ENCODE measurements at regions not wholly inside any gene's neighbourhood (a gene's known extent, or its start where the extent isn't known, plus 50 kb on each side); places are given as distances from the start of the nearest gene placed in this dataset.

DNA sequence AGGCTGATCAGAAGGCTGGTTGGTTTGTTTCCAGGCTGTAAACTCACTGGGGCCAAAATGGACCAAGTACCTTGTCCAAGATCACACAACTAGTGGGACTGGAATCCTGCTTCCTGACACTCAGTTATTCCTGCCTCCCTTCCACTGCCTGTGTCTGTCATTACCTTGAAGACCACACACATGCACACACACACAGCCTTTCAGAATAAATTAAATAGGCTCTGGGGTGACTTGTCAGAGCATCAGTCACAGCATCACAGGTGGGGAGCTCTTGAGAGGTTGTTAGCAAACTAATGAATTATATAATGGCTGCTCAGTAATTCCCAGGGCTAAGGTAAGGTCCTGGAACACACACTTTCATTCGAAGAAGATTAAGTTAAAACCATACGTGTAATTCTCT, 231.8 kb downstream of the UACA start:
- H3K9me3 ChIP-seq (ENCODE audit: insufficient read depth, low read depth, low read length), result no peaks in the 10 kb centered on the region
- H3K9ac ChIP-seq (ENCODE audit: low read depth, low read length), result no peak overlapping the region
- no peak overlapping the region for H3K4me3 ChIP-seq (ENCODE audit: low read length)
- 0 out of 2 replicates have a peak, but pooled peaks cover 4% of the 10 kb centered on the region for H3K27me3 ChIP-seq (ENCODE audit: insufficient read depth, low read length)
- no peak overlapping the region for H3K27ac ChIP-seq (ENCODE audit: low read depth, low read length)
- WGBS, result 91% methylated on average over 2 of the region's 2 CpGs
- H3K4me1 ChIP-seq (ENCODE audit: insufficient read depth, low read length), result peaks cover 5% of the 10 kb centered on the region; the same call in 1 of the 2 replicates
- no peaks in the 10 kb centered on the region for H3K36me3 ChIP-seq (ENCODE audit: insufficient read depth, low read length)

DNA sequence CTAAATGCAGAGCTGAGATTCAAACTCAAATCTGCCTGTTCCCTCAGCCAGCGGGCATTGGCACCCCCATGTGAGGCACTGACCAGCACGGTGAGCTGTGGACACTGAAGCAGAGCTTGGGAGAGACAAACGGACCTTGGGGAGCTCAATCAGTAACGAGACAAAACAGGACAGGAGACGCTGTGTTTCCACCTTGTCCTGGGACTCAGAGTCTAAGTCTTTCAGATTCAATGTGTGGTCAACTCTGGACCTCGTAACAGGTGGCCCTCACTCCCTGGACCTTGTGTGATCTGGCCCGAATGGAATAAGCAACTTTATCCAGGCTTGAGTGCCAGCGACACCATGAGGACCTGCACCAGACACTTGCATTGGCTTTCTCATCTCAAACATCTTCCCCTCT, 232.5 kb downstream of the UACA start:
- whole genome bisulfite sequencing, result 89% methylated on average over 8 of the region's 8 CpGs
- Histone ChIP-seq H3K4me3 (ENCODE audit: low read length) (no peak overlapping the region), H3K27me3 (ENCODE audit: insufficient read depth, low read length) (0 out of 2 replicates have a peak, but pooled peaks cover 4% of the 10 kb centered on the region), H3K9ac (ENCODE audit: low read depth, low read length) (no peak overlapping the region), H3K9me3 (ENCODE audit: insufficient read depth, low read depth, low read length) (no peaks in the 10 kb centered on the region), H3K36me3 (ENCODE audit: insufficient read depth, low read length) (no peaks in the 10 kb centered on the region), H3K4me1 (ENCODE audit: insufficient read depth, low read length) (peaks cover 8% of the 10 kb centered on the region; the same call in 1 of the 2 replicates), H3K27ac (ENCODE audit: low read depth, low read length) (no peak overlapping the region)

DNA sequence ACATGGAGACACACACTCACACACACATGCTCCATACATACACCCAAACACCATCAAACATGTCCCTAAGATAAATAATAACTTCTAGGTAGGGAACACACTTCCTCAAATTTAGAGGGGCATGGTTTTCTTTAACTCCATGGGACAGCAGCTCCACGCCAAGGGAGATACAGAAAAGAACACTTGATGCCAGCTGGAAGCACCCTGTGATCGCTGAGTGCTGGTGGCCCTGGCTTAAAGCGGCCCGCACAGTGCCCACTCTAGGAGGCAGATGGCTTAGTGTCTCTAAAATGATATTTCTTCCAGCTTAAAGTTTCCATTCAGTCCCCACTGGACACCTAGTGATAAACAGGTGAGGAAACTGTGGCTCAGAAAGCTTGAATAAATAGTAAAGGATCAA, 232.9 kb downstream of the UACA start:
- Histone ChIP-seq H3K4me1 (ENCODE audit: insufficient read depth, low read length) (peaks cover 8% of the 10 kb centered on the region; the same call in 1 of the 2 replicates), H3K9me3 (ENCODE audit: insufficient read depth, low read depth, low read length) (no peaks in the 10 kb centered on the region), H3K36me3 (ENCODE audit: insufficient read depth, low read length) (no peaks in the 10 kb centered on the region), H3K9ac (ENCODE audit: low read depth, low read length) (no peak overlapping the region), H3K27ac (ENCODE audit: low read depth, low read length) (no peak overlapping the region), H3K4me3 (ENCODE audit: low read length) (no peak overlapping the region), H3K27me3 (ENCODE audit: insufficient read depth, low read length) (0 out of 2 replicates have a peak, but pooled peaks cover 4% of the 10 kb centered on the region)
- WGBS, result 83% methylated on average over 4 of the region's 4 CpGs

DNA sequence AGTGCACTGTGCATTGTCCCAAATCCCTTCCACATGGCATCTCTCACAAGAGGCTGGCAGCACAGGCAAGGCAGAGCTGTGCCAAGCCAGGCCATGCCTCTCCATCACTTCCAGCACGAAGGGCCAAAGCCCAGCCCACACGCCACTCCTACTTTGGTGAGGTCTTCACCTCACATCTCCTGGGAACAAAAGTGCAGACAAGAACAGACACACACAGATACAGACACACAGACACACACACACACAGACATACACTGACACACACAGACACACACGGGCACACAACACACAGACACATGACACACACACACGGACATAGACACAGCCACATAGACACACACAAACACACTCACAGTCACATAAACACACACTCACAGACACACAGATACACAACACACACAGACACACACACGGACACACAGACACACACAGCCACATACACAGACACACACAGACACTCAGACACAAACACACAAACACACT, 233.3 kb downstream of the UACA start:
- Histone ChIP-seq H3K4me3 (ENCODE audit: low read length) (no peak overlapping the region), H3K9me3 (ENCODE audit: insufficient read depth, low read depth, low read length) (no peaks in the 10 kb centered on the region), H3K27me3 (ENCODE audit: insufficient read depth, low read length) (0 out of 2 replicates have a peak, but pooled peaks cover 4% of the 10 kb centered on the region), H3K27ac (ENCODE audit: low read depth, low read length) (no peak overlapping the region), H3K9ac (ENCODE audit: low read depth, low read length) (no peak overlapping the region), H3K4me1 (ENCODE audit: insufficient read depth, low read length) (0 out of 2 replicates have a peak, but pooled peaks cover 3% of the 10 kb centered on the region), H3K36me3 (ENCODE audit: insufficient read depth, low read length) (no peaks in the 10 kb centered on the region)
- WGBS, result 87% methylated on average over 5 of the region's 5 CpGs

DNA sequence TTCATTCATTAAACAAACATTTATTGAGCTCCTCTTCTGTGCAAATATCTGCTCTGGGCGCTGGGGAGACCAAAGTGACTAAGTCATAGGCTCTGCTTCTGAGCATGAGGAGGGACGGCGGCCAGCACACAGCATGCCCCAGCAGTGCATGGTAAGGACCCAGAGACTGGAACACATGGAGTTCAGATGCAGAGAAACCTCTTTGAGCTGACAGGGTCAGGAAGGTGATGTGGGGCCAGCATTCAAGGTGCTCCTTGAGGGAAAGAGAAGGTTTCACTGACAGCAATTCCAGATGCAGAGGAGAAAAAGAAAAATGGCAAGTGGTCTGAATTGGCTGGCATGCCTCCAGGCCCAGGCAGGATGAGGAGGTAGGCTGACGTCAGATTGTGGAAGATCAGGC, 234.5 kb downstream of the UACA start:
- no peak overlapping the region for H3K9ac ChIP-seq (ENCODE audit: low read depth, low read length)
- H3K36me3 ChIP-seq (ENCODE audit: insufficient read depth, low read length), result no peaks in the 10 kb centered on the region
- H3K27me3 ChIP-seq (ENCODE audit: insufficient read depth, low read length), result 0 out of 2 replicates have a peak, but pooled peaks cover 4% of the 10 kb centered on the region
- WGBS, result 78% methylated on average over 4 of the region's 4 CpGs
- 0 out of 2 replicates have a peak, but pooled peaks cover 3% of the 10 kb centered on the region for H3K4me1 ChIP-seq (ENCODE audit: insufficient read depth, low read length)
- H3K27ac ChIP-seq (ENCODE audit: low read depth, low read length), result no peak overlapping the region
- no peak overlapping the region for H3K4me3 ChIP-seq (ENCODE audit: low read length)
- H3K9me3 ChIP-seq (ENCODE audit: insufficient read depth, low read depth, low read length), result no peaks in the 10 kb centered on the region

DNA sequence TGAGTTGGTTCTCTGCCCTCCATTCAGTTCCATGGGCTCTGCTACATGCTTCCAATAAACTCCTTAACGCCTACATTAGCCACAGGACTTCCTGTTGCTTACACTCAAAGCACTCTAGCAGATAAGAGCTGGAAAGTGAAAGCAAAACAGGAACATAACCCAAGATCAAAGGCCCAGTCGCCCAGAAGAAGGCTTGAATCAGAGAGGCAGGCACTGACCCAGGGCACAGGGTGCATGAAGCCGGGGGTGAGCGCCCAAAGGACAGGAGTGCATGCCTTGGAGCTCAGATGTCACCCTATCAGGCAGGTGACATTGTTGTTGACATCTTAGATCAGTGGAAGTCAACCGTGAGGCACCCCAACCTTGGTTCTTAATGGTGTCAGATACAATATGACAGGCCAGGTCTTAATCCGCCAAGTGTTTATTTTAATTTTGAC, 235.1 kb downstream of the UACA start:
- WGBS, result 87% methylated on average over 6 of the region's 6 CpGs
- Histone ChIP-seq H3K27ac (ENCODE audit: low read depth, low read length) (no peak overlapping the region), H3K36me3 (ENCODE audit: insufficient read depth, low read length) (no peaks in the 10 kb centered on the region), H3K9me3 (ENCODE audit: insufficient read depth, low read depth, low read length) (no peaks in the 10 kb centered on the region), H3K9ac (ENCODE audit: low read depth, low read length) (no peak overlapping the region), H3K4me3 (ENCODE audit: low read length) (no peak overlapping the region), H3K4me1 (ENCODE audit: insufficient read depth, low read length) (0 out of 2 replicates have a peak, but pooled peaks cover 3% of the 10 kb centered on the region), H3K27me3 (ENCODE audit: insufficient read depth, low read length) (0 out of 2 replicates have a peak, but pooled peaks cover 4% of the 10 kb centered on the region)

DNA sequence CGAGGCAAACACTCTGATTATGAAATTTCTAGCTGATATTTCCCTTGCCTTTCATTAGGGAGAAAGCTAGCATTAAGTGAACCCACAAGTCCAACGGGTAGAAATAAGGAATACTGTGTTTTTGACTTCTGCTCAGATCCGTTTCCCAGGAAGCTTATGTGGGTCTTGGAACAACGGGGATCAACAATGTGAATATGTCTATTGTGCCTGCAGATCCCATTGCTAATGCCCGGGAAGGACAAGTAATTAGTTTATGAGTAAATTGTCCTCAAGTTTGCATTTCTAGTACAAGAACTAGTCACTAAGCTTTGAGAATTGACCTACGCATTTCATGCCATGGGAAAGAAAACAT, 236.4 kb downstream of the UACA start:
- no peak overlapping the region for H3K27ac ChIP-seq (ENCODE audit: low read depth, low read length)
- H3K9ac ChIP-seq (ENCODE audit: low read depth, low read length), result no peak overlapping the region
- no peak overlapping the region for H3K4me3 ChIP-seq (ENCODE audit: low read length)
- H3K4me1 ChIP-seq (ENCODE audit: insufficient read depth, low read length), result 0 out of 2 replicates have a peak, but pooled peaks cover 3% of the 10 kb centered on the region
- WGBS, result 91% methylated on average over 6 of the region's 6 CpGs
- no peaks in the 10 kb centered on the region for H3K36me3 ChIP-seq (ENCODE audit: insufficient read depth, low read length)
- H3K9me3 ChIP-seq (ENCODE audit: insufficient read depth, low read depth, low read length), result no peaks in the 10 kb centered on the region
- no peaks in the 10 kb centered on the region for H3K27me3 ChIP-seq (ENCODE audit: insufficient read depth, low read length)

DNA sequence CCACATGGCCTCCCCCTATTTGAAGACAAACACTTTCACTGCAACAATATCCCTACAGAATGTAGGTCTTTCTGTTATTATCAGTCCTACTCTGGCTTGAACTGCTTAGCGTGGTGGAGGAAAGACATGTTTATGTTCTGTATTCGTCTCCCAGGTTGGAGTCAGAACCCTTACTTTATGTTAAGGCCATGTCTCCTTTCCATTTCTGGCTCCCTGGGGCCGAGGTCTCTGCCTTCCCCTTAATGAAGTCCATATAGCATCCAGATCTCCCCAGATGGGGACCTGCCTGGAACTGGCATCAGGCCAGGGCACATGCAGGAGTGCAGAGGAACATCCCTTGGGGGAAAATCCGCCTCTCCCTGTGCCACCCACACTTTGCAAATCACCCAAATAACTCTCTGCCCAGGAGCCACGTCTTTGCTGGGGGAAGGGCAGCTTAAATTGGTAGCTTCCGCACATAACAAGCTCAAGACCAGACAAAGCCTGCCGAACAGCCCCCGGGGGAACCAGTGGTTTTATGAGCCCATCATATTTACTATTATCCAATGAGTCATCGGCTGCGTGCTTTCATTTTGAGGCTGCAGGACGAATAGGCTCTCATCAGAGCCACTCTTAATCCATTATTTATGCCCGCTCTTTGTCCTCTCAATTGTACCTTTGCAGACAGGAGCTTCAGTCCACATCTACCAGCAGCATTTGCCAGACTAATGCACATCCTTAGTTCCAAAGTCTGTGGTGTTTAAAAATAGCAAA, 237.0 kb downstream of the UACA start:
- Histone ChIP-seq H3K36me3 (ENCODE audit: insufficient read depth, low read length) (no peaks in the 10 kb centered on the region), H3K27me3 (ENCODE audit: insufficient read depth, low read length) (no peaks in the 10 kb centered on the region), H3K9ac (ENCODE audit: low read depth, low read length) (no peak overlapping the region), H3K27ac (ENCODE audit: low read depth, low read length) (no peak overlapping the region), H3K4me1 (ENCODE audit: insufficient read depth, low read length) (0 out of 2 replicates have a peak, but pooled peaks cover 3% of the 10 kb centered on the region), H3K9me3 (ENCODE audit: insufficient read depth, low read depth, low read length) (no peaks in the 10 kb centered on the region), H3K4me3 (ENCODE audit: low read length) (no peak overlapping the region)
- 80% methylated on average over 12 of the region's 12 CpGs for WGBS

DNA sequence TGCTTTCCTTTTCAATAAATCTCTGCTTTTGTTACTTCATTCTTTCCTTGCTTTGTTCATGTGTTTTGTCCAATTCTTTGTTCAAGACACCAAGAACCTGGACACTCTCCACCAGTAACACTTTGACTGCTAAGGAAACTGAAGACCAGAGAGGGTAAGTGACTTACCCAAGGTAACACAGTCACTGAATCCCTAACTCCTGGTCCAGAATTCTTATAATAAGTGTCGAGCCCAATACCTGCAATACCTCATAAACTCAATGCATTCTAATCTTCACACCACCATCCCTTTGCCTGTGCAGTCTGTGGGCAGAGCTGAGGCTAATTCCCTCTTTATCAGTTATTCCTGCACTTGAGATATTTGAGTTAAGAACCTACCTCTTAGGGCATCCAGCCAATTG, 237.8 kb downstream of the UACA start:
- Histone ChIP-seq H3K4me1 (ENCODE audit: insufficient read depth, low read length) (0 out of 2 replicates have a peak, but pooled peaks cover 3% of the 10 kb centered on the region), H3K27me3 (ENCODE audit: insufficient read depth, low read length) (no peaks in the 10 kb centered on the region), H3K36me3 (ENCODE audit: insufficient read depth, low read length) (no peaks in the 10 kb centered on the region), H3K27ac (ENCODE audit: low read depth, low read length) (no peak overlapping the region), H3K9me3 (ENCODE audit: insufficient read depth, low read depth, low read length) (no peaks in the 10 kb centered on the region), H3K4me3 (ENCODE audit: low read length) (no peak overlapping the region), H3K9ac (ENCODE audit: low read depth, low read length) (no peak overlapping the region)
- 88% methylated on average over 1 of the region's 1 CpG for WGBS

DNA sequence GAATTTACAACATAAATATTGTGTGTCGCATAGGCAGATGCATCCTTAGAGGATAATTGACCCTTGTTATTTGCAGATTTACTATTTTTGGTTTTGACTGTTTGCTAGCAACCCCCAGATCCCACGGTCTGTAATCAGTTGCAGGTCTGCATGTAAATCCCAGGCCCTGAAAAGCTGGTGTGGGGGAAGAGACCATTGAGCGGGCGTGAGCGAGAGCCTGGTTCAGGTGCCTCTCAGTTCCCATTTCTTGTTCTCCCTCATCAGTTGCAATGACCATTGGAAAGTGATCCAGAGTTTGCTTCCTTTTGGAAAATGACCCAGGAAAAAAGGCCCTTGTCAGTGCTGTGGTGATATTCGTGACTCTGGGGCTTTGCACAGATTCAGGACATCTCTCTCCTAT, 238.9 kb downstream of the UACA start:
- WGBS, result 85% methylated on average over 6 of the region's 6 CpGs
- Histone ChIP-seq H3K9ac (ENCODE audit: low read depth, low read length) (no peak overlapping the region), H3K4me3 (ENCODE audit: low read length) (no peak overlapping the region), H3K27me3 (ENCODE audit: insufficient read depth, low read length) (no peaks in the 10 kb centered on the region), H3K27ac (ENCODE audit: low read depth, low read length) (no peak overlapping the region), H3K4me1 (ENCODE audit: insufficient read depth, low read length) (0 out of 2 replicates have a peak, but pooled peaks cover 3% of the 10 kb centered on the region), H3K36me3 (ENCODE audit: insufficient read depth, low read length) (no peaks in the 10 kb centered on the region), H3K9me3 (ENCODE audit: insufficient read depth, low read depth, low read length) (no peaks in the 10 kb centered on the region)

DNA sequence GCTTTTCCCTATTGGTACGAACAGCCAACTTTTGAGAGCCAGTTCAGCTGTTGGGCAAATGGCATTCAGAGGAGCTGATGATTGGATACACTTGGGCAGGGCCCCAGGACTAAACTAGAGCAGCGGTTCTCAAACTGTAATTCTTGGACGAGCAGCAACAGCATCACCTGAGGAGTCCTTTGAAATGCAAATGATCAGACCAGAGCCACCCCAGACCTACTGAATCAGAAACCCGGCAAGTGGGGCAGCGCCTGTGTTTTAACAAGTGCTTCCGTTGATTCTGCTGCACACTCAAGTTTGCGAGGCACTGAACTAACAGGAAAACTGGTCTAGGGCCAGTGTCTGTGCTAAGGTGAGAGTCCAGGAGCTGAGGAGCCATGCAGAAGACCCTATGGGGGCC, 239.7 kb downstream of the UACA start:
- H3K9ac ChIP-seq (ENCODE audit: low read depth, low read length), result no peak overlapping the region
- no peak overlapping the region for H3K27ac ChIP-seq (ENCODE audit: low read depth, low read length)
- H3K9me3 ChIP-seq (ENCODE audit: insufficient read depth, low read depth, low read length), result no peaks in the 10 kb centered on the region
- H3K36me3 ChIP-seq (ENCODE audit: insufficient read depth, low read length), result no peaks in the 10 kb centered on the region
- 68% methylated on average over 7 of the region's 7 CpGs for WGBS
- H3K27me3 ChIP-seq (ENCODE audit: insufficient read depth, low read length), result no peaks in the 10 kb centered on the region
- H3K4me1 ChIP-seq (ENCODE audit: insufficient read depth, low read length), result 0 out of 2 replicates have a peak, but pooled peaks cover 3% of the 10 kb centered on the region
- H3K4me3 ChIP-seq (ENCODE audit: low read length), result no peak overlapping the region
